HG02981 (cell line): ENCODE measurements at regions not wholly inside any gene's neighbourhood (a gene's known extent, or its start where the extent isn't known, plus 50 kb on each side); places are given as distances from the start of the nearest gene placed in this dataset.

ENCODE experiments used
- ATAC-seq: cut with Tn5 transposase; IDR thresholded peaks from one replicate; pipeline ENCODE4 v1.9.1; 2021; ENCODE audit warnings: mild to moderate bottlenecking, moderate library complexity; ENCODE audit not compliant: unreplicated experiment

DNA sequence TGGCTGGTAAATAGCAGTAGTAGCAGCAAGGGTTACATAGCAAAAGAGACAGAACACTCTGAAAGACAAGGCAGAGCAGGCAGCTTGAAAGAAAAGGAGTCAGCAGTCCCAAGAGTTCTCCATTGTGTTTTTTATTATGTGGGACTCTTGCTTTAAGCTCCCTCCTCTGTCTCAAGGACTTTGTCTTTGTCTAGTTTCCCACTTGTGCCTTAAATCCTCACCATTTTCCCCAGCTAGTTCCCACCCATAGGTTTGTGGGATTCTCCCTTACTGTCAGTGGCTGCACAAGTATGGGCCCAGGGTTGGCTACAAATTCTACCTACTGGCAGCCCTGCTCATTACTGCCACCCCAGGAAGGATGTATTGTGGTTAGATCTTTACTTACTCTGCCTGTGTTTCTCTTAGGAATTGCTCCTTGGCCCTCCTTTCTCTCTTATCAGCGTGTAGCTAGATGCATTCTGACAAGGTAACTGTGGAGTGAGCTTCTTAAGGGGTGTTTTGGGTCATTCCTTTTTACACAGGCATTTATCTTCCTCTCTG, 413.4 kb upstream of the PCDH9 start:
- no peak for ATAC-seq

DNA sequence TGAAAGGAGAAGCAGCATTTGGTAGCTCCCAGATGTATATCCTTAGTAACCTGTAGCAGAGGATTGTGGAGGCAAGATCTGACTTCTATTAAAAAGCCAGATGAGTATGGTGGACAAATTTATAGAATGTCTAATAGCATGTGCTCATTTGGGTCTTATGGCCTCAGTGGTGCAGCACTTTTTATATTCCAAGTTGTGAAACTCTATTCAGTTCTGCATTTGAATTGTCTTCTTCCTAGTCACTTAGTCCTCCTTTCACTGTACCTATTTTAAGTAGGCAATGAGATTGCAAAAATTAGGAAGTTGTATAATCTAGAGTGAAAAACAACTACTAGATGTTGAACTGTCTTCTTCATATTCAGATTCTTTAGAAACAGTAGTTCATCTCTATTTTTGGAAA, 412.5 kb upstream of the PCDH9 start:
- no peak for ATAC-seq

- ATAC-seq, result no peak
Measured at GRCh38 chr13:67635754-67636153, 405.6 kb upstream of the PCDH9 start.

- no peak for ATAC-seq
Measured at GRCh38 chr13:67632590-67632989, 402.5 kb upstream of the PCDH9 start.

DNA sequence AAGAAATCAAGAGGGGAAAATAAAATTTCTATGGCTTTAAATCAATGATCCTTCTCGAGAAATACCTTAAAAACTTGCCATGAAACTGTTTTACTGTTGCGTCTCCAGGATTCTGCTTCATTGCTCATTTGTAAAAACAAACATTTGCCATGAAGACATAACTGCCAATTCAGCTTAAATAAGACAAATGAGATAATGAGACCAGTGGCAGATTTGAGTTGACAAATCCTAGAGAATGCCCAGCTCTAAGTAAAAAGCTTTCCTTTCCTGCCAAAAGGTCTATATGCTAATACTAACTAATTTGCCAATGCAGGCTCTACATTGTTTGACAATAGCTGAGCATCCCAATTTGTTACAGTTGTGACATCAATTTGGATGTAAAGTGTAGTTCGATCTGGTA, 400.5 kb upstream of the PCDH9 start:
- ATAC-seq, result no peak

DNA sequence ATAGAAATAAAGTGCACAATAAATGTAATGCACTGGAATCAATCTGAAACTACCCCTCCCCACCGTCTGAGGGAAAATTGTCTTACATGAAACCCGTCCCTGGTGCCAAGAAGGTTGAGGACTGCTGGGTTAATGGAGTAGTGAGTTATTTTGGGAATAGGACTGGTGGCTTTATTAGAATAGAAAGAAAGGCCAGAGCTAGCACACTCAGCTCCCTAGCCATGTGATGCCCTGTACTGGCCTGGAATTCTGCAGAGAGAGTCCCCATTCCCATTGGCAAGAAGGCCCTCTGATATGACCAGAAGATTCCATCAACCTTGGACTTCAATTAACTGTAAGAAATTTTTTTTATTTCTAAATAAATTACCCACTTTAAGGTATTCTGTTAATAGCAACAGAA, 393.5 kb upstream of the PCDH9 start:
- no peak for ATAC-seq

GRCh38 chr13:67620665-67621064, 390.5 kb upstream of the PCDH9 start:
- no peak for ATAC-seq

DNA sequence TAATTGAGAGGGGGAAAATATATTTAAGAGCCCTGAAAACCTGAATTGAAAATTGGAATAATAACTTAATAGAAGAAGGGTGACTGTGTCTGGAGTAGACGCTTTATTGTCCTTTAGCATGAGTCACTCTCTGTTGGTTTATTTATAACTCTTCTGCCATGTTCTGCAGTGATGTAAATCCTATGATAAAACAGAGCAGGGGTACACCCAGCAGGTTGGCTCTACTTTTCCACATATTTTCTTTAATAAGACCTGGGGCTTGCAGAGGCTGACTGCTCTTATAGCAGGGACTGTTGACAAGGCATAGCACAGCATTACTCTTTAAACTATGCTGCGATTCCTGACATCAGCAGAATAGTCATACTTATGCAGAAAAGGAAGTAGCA, 389.9 kb upstream of the PCDH9 start:
- no peak for ATAC-seq

DNA sequence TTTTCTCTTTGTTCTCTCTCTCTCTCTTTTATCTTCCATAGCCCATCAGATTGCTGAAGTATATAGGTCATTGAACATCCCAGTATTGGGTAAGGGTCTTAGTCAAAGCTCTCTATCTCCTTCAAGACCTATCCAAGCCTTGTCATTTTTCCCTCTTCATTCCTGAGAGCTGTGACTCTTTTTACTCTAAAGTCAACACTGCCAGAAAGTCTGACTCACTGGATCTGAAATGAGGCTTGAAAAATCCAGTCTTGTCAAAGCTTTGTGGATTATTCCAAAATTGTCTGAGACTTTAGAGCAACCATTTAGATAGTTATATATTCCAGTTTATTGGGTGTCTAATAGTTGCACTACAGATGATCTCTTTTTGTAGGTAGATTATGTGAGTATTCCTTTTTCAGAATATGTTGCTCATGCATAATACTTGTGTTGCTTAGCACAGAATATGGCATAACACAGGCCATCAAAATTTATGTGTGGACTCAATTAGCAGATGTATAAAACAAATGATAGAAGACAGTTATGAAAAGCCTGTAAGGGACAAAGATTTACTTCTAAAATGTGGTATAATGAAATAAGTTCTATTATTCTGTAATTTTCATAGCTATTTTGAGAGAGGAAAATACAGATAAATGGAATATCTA, 389.3 kb upstream of the PCDH9 start:
- ATAC-seq, result no peak

- ATAC-seq, result no peak
Measured at GRCh38 chr13:67614579-67614978, 384.4 kb upstream of the PCDH9 start.

DNA sequence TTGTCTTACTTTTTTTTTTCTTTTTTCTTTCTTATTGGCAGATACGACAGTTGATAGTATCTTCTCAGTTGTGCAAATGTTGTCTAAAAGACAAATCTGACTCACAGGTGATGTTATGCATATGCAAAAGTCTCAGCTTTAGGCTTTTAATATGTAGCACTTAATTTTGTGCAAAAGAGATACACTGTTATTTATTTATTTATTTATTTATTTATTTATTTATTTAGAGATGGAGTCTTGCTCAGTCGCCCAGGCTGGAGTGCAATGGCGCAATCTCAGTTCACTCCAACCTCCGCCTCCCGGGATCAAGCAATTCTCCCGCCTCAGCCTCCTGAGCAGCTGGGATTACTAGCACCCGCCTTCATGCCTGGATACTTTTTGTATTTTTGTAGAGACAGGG, 383.9 kb upstream of the PCDH9 start:
- ATAC-seq, result no peak

- ATAC-seq, result no peak
Measured at GRCh38 chr13:67588607-67589006, 358.5 kb upstream of the PCDH9 start.

- no peak for ATAC-seq
Measured at GRCh38 chr13:67577361-67577760, 347.2 kb upstream of the PCDH9 start.

DNA sequence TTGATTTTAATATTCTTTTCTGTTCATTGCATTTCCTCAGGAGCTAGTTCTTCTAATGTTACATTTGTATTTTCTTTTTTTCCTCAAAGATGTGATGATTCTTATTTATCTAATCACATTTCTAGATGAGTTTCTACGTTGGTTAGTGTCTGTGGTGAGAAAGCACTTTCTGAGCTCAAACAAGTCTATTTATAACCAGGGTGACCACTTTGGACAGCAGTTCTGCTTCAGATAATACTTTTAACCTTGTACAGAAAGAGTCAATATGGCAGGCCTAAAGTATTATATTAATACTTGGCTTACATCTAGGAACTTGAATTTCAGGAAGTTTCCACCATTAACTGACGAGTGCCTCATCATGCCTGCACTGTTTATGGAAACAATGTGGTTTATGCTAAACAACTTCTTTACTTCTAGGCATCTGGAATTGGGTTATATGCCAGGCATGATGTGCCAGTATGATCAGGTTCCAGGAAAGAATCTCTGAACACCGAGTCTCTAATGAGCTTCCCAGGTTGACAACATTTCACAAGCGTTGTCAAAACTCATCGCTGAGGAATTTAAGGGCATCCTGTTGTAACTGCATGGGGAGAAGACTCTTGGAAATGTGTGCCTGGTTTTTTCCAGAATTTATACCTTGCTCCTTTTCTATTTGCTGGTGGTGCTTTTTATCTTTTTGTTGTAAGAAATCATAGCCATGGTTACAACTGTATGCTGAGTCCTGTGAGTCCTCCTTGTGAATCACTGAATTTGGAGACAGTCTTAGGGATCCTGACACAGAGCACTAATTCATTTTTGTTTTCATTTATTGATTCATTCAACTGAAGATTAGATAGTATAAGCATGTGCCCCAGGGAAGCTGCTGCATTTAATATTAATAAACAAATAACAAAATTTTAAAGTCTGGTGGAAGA, 344.4 kb upstream of the PCDH9 start:
- no peak for ATAC-seq

DNA sequence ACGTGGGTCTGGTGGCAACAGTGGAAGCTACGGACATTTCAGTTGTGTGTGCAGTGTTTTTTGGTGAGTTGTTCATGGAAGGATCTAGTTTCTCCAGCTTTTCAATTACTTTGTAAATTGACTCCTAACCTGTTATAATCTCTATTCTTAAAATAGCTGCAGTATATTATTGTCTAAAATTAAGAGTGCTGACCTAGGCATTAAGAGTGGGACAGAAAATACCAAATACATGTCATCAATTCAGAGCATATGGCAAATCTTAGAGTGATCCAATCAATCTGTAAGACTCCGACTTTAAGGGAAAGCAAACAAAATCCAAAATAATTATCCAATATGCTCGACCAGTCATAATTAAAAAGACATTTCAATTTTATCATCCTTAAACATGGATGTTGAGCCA, 338.1 kb upstream of the PCDH9 start:
- no peak for ATAC-seq

DNA sequence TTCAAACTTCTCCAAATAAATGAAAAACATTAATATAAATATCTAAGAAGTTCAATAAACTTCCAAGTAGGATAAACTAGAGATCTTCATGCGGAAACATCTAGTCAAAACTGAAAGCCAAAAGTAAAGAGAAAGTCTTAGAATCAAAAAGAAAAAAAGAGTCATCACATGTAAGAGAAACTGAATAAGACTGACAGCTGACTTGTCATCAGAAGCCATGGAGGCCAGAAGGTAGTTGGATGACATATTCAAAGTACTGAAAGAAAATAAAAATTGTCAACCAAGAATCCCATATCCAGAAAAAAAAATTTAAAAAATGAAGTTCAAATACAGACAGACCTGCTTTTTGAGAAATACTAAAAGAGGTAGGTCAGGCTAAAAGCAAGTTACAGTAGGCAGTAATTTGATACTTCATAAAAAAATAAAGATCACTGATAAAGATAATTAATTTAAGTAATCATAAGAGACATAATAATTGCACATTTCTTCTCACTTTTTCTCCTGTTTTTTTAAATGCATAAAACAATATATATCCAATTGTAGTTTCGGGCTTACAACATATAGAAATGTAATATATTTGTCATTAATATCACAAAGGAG, 327.6 kb upstream of the PCDH9 start:
- no peak for ATAC-seq

DNA sequence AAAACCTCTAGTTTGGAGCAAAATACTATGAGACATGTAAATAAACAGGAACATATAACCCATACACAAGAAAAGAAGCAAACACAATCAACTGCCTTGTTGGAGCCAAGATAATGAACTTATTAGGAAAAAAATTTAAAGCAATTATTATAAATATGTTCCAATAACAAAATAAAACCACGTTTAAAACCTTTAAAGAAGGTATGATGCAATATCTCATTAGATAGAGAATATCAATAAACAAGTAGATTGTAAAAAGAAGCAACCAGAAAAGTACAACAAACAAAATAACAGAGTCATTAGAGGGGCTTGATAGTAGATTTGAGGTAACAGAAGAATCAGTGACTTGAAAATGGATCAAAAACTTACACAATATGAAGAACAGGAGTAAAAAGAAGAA, 327.0 kb upstream of the PCDH9 start:
- ATAC-seq, result no peak

DNA sequence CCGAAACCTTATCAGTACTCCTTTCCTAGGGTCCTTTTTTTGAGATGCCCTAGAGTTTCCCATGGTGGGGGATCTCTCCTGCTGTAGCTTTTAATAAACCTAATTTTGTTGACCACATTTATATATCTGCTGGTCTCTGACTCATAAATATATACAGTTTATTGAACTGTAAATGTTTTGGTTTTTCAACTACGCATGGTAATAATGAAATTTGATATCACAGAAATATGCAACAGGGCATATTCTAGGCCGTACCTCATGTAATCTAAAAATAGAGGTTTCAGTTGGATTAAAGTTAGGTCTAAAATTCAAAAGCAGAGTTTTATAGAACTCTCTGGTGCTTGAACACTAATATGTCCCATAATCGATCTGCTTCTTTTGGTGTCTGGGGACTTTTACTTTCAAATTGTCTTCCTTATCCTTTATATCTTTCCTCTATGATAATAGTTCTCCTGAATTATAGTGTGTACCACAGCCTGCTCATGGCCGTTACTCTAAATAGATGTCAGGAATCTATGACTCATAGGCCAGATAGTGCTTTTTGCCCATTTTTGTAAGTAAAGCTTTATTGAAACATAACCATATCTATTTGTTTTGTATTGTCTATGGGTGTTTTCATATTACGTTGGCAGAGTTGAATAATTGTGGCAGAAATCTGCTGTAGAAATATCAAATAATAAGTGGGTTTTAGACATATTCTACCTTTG, 324.8 kb upstream of the PCDH9 start:
- ATAC-seq, result no peak

DNA sequence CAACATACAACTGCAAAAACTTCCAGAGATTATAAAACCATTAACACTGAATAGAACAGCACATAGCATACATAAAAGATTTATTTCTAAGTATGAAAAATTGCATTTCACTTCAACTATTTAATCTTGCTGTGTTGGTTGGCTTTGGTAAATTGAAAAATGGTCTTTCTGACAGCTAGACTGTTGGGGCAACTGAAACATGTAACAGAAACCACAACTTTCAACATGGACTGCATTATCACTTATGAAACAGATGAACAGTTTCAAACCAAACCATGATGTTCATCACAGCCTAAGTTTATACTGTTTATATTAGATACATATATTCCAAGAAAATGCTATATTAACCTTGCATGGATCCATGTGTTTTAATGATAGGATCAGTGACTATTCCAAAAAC, 324.1 kb upstream of the PCDH9 start:
- no peak for ATAC-seq

GRCh38 chr13:67549331-67549730, 319.2 kb upstream of the PCDH9 start:
- ATAC-seq, result no peak

DNA sequence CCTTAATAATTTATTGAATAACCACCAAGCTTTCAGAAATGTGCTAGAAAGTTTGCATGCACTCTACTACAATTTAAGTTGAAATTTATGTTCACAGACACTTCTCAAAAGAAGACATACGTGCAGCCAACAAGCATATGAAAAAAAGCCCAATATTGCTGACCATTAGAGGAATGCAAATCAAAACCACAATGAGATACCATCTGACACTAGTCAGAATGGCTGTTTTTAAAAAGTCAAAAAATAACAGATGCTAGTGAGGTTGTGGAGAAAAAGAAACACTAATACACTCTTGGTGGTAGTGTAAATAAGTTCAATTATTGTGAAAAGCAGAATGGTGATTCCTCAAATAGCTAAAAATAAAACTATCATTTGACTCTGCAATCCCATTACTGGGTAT, 308.8 kb upstream of the PCDH9 start:
- no peak for ATAC-seq
